ENCODE measurements at regions not wholly inside any gene's neighbourhood (a gene's known extent, or its start where the extent isn't known, plus 50 kb on each side); places are given as distances from the start of the nearest gene placed in this dataset.

- no peak for TF ChIP-seq BCL11A (IDR thresholded peaks at IDR 0.05; ENCODE audit: low read depth in 2 of 2, low read length in 2 of 2)
- no peak for TF ChIP-seq POLR2AphosphoS5 (IDR thresholded peaks at IDR 0.05; ENCODE audit: low read depth, low read length)
- TF ChIP-seq JUND (IDR thresholded peaks at IDR 0.05; ENCODE audit: low read length), result no peak
- no peak for TF ChIP-seq EZH2 (IDR thresholded peaks at IDR 0.05; ENCODE audit: low read depth, low read length, severe bottlenecking)
- no peak for TF ChIP-seq CTCF (IDR thresholded peaks at IDR 0.05; ENCODE audit: control extremely low read depth in 1 of 3, insufficient read depth in 1 of 3, low read depth in 1 of 3, low read length in 3 of 3)
- no peak for TF ChIP-seq SP2 (IDR thresholded peaks at IDR 0.05; ENCODE audit: low read length)
- no peak for TF ChIP-seq PHF8 (conservative IDR thresholded peaks at IDR 0.05; ENCODE audit: low read depth, low read length)
- no peak for TF ChIP-seq CHD7 (IDR thresholded peaks at IDR 0.05; ENCODE audit: insufficient replicate concordance, low read length)
- no peak for TF ChIP-seq POLR2A (IDR thresholded peaks at IDR 0.05; ENCODE audit: control extremely low read depth in 1 of 2, low read depth in 2 of 2, low read length in 2 of 2)
- no peak for TF ChIP-seq RFX5 (IDR thresholded peaks at IDR 0.05; ENCODE audit: borderline replicate concordance, low read depth, low read length)
- no peak for TF ChIP-seq SIN3A (conservative IDR thresholded peaks at IDR 0.05 in 1 of 2, IDR thresholded peaks at IDR 0.05 in 1 of 2; ENCODE audit: low read depth in 1 of 2, low read length in 2 of 2)
These were observed 851.2 kb upstream of the CRIM1 start for GRCh38 chr2:35504419-35504818.

Data from H1 (cell line).